GM19023 (cell line): ENCODE measurements at regions not wholly inside any gene's neighbourhood (a gene's known extent, or its start where the extent isn't known, plus 50 kb on each side); places are given as distances from the start of the nearest gene placed in this dataset.
"Not testable (repeated sequence)": the region's sequence is repeated elsewhere in the genome, so short reads cannot be mapped to it uniquely, and the experiment has no call there.

Experiments used
- ATAC-seq: cut with Tn5 transposase; IDR thresholded peaks from one replicate; pipeline ENCODE4 v1.9.1; 2021; ENCODE audit warnings: mild to moderate bottlenecking, moderate library complexity; ENCODE audit not compliant: unreplicated experiment

DNA sequence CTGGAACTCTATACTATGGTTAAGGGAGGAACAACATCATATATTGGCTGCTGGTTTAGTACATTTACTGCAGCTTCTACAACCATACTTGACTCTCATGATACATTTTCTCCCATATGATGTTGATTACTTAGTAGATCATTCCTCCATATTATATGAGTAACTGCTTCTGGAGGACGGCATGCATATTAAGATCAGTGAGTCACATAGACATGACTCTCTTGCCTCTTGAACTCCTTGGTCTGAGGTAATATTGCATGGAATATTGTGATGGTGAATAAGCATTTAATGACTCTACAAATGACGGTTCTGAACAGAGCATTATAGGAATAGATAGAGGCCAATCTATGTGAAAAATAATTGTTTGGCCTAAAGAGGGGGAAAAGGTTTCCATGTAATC lies 418.8 kb upstream of the SPHKAP start:
- no peak for ATAC-seq

DNA sequence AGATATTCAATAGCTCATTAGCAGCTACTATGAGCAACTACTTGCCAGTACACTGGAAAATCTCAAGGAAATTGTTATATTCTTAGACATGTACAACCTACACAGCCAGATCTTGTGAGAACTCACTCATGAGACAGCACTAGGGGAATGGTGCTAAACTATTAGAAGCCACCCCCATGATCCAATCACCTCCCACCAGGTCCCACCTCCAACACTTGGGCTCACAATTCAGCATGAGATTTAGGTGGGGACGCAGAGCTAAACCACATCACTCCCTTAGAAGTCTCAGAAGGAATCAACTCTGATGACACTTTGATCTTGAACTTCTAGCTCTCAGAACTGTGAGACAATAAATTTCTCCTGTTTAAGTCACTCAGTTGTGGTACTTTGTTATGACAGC lies 418.3 kb upstream of the SPHKAP start:
- ATAC-seq, result no peak

DNA sequence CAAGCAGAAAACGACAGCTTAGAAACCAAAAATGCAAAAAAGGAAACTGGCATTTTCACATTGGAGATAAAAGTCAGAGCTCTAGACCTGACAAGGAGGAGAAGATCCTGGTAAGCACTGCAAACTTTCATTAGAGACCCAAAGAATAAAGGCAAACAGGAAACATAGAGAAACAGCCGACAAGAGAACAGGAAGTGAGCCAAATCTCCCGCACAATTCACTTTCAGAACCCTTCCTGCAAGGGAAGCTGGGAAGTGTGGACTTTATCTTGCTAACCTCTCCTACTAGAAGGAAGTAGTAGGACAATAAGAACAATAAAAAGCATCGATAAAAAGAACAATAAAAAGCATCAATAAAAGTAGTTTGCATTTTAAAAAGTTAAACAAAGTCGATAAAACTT lies 417.8 kb upstream of the SPHKAP start:
- ATAC-seq, result no peak

DNA sequence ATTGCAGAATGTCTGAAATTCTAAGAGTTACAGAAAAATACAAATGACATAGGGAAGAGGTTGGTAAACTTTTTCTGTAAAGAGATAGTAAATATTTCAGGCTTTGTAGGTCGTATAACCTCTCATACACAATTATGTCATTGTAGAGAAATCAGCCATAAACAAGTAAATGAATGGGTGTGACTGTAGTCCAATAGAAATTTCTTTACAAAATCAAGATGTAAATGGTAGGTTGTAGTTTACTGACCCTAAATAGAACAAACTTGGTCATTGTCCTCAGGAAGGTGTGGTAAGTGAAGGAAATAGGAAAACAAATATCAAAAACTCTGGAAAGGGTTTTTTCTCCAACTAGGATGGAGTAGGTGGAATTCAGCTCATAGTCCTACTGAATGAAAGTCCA lies 415.5 kb upstream of the SPHKAP start:
- no peak for ATAC-seq

DNA sequence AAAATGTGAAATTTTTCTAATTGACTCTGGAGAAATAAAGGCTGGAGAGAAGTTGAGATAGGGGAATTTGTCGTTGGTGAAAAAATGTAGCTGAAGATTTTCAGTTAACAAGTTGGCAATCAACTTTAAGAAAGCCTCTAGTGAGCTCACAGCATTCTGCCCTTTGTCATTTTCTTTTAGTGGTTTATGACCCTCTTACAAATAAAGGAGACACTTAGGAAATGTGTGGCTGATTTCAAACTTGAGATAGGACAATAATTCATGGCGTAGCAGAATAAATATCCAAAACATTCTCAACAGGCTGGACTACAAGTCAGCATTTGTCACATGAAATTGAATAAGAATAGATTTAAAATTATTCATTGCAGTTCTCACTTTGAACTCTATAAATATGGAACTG lies 412.5 kb upstream of the SPHKAP start:
- ATAC-seq, result no peak

DNA sequence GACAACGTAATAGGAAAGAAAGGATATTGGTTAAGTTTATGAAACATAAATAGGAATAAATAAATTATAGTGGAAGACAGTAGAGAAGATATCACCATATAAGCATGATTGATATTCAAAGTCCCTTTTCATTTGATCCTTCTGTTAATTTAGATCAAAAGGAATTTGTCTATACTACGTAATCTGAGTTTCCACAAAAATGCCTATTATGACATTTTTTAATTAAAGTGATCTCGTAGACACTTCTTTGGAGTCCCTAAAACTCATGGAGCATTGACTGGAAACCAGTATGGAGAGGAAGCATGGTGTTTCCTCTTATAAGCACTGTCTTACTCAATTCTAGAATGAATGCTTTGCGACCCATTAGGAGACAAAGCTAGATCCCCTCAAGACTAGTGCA lies 411.4 kb upstream of the SPHKAP start:
- no peak for ATAC-seq

DNA sequence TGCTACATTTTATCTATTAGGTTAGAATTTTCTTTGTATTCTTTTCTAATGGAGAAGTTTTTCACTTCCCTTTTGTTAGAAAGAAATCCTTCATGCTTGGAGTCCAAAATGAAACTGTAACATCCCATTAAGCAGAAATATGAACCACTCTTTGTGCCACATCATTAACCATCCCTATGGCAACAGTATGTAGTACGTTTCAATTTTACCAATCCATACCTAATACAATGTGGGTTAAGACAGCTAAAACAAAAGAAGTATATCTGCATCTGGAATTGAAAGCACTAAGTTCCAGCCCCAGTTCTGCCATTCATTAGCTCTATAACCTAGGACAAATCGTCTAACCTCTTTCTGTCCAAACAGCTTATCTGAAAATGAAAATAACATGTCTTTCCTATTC lies 409.2 kb upstream of the SPHKAP start:
- ATAC-seq, result peak; percentile 92

DNA sequence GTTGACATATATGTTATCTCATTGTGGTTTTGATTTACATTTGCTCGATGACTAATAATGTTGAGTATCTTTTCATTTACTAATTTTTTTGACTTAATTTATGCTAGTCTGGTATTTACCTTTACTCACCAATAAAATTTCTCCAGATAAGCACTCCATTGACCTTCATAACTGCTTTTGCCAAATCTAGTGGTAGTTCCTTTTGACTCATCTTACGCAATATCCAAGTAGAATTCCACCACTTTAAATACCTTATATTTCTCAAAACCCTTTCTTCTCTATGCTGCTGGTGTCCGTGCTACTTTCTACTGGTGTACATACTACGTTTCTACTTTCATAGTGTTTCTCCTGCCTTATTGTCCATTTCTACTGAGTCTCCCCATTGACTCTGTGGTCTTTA lies 407.6 kb upstream of the SPHKAP start:
- ATAC-seq, result no peak

DNA sequence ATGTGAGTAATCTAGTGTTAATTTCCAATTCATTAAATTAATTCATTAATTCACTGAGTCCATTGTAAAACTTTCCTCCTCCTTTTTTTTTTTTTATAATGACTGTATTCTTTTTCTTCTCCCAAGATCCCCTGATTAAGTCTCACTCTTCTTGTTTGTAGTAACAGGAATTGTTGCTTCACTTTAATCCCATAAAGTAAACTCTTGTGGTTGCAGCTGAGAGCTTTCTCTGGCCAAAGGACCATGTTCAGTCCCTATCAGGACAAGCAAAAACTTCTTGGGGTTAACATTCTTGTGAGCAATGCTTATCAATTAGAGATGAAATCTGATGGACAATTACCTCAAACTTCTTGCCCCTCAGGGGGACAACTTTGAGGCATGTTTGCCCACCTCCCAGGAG lies 400.2 kb upstream of the SPHKAP start:
- no peak for ATAC-seq

DNA sequence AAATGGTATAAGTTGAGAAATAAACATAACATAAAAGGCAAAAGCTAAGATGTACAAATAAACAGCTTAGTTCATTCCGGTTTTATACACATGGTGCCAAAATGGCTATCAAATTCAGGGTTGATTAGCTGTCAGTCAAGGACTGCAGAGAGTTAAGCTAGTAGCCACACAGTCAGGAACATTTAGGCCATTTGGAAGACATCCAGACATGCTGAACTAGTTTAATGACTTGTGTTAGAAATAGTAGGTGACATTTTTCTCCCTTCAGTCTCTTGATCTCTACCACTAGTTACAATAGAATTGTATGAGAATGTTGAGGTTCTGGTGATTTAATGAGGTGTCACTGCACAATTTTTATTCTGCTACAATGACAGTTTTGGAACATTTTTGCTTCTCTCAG lies 394.4 kb upstream of the SPHKAP start:
- no peak for ATAC-seq

DNA sequence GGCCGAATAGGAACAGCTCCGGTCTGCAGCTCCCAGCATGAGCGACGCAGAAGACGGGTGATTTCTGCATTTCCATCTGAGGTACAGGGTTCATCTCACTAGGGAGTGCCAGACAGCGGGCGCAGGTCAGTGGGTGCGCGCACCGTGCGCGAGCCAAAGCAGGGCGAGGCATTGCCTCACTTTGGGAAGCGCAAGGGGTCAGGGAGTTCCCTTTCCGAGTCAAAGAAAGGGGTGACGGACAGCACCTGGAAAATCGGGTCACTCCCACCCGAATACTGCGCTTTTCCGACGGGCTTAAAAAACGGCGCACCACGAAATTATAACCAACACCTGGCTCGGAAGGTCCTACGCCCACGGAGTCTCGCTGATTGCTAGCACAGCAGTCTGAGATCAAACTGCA lies 386.8 kb upstream of the SPHKAP start:
- ATAC-seq, result not testable (repeated sequence)

DNA sequence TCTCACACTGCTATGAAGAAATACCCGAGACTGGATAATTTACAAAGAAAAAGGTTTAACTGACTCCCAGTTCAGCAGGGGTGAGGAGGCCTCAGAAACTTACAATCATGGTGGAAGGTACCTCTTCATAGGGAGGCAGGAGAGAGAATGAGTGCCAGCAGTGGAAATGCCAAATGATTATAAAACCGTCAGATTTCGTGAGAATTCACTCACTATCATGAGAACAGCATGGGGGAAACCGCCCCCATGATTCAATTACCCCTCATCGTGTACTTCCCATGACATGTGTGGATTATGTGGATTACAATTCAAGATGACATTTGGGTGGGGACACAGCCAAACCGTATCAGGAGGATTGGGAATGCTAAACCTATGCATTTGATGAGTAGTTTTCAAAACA lies 380.3 kb upstream of the SPHKAP start:
- ATAC-seq, result no peak

DNA sequence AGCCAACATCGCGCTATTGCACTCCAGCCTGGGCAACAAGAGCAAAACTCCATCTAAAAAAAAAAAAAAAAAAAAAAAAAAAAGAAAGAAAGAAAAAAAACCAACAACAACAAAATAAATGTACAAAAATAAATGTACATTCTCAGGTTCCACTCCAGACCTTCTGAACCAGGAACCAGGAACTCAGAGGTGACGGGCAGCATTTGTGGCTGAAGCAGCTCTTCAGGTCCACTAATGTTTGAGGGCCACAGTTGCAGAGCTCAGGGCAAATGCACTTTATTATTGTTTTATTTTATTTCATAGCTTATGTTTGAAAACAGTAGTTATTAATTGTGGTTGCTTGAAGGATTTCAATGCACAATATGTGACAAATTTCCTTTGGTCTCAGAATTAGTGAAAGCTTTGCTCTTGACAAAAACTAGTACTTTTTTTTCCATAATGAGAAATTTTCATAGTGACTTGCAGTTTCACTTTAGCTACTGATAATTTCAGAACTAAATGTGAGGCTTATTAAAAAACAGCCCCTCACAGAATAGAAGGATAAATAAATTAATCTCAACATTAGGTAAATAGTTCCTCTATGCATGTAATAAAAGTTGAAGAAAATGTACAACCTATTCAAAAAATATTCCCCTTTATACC lies 378.4 kb upstream of the SPHKAP start:
- ATAC-seq, result peak; percentile 72

DNA sequence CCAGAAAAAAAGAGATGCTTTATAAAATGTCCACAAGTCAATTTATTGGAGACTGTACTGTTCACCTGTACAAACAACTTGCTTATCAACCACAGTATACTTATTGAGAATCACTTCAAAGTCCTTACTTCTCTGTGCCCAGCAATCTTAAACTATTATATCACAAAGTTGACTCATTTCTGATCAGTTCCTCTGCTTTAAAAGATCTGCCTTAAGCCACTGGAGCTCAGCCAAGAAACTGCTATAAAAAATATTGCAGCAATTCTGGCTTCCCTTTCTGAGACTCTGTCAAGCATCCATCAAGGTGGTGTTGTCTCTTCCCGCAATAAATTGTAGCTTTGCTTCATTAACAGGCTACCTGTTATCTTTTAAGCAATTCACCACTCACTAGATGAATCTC lies 375.2 kb upstream of the SPHKAP start:
- no peak for ATAC-seq

DNA sequence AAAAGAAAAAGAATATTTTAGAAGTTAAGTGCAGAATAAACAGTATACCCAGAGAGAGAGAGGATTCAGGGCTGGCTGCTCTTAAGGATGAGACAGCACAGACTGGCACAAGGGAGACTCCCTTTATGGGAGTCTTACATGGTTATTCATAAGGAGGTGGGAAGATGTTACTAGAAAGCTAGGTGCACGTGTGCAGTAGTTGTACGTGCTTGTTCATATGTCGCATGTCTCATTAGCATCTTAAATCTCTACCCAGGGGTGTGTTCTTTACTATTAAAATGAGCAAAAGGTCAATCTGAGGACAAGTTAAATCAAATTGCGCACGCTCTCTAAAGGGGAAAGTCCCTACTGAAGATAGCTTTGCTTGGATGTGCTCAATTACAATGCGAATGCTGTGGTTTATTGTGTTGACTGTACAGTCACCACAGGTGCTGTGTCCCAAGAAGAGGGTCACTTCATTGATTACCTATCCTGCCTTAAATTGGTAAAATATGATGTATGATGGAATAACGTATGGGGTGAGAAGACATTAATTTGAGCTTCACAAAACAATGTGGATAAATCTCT lies 368.0 kb upstream of the SPHKAP start:
- no peak for ATAC-seq

DNA sequence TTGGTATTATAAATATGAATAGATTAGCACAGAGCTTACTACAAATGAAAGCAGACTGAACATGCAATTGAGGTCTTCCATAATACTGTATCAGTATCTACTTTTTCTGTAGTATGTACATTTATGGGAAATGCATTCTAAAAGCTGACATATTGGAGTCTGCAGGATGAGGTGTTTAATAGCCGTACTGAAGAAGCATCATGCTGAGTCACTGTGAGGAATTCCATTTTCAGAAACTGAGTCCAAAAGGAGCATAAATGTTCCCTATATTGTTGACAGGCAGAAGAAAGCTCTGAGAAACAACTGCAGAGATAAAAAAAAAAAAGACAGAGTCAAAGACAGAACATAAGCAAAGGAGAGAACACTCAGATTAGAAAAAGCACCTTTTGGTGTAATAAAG lies 366.7 kb upstream of the SPHKAP start:
- no peak for ATAC-seq

DNA sequence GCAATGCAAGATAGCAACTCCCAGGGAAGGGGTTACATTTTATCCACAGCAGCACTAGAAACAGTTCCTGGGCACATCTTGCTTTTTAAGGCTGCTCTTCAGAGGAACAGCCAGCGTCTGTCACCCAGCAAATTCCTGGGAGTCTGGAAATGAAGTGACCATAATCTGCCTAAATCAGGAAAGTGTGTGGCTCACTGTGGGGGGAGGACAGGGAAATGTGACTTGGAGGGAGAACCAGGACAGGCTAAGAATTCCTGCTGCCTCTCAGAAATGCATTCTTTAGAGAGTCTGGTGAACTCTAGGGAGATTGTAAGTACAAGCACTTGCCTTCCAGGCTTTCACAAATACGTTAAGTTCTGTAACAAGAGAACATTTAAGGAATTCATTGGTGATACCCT lies 364.3 kb upstream of the SPHKAP start:
- ATAC-seq, result no peak

DNA sequence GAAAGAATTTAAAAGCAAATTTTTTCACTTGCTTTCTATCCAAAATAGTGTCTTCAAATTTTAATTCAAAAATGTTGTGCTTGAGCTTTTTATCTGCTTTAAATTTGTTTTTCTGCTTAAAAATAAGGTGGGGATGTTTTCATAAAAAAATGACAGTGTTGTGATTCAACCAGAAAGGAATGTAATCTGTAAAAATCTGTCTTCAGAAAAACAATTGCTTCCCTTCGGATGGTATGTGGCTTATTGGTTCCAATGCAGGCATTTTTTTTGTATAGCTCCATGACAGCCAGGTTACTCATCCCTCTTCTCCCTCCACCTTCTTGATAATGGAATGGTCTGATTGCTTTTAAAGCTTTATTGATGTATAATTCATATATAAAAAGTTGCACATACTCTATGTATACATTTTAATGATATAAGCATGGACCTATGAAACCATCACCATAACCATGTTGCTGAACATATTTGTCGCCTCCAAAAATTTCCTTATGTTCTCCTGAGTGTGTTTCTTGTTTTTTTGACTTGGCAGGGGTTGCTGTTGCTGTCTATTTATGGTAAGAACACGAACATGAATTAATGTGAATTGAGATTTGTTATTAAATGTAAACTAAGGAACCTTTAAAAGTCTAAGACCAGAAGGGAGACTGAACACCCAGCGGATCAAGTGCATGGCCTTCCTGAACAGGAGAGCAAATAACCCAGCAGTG lies 363.7 kb upstream of the SPHKAP start:
- no peak for ATAC-seq

DNA sequence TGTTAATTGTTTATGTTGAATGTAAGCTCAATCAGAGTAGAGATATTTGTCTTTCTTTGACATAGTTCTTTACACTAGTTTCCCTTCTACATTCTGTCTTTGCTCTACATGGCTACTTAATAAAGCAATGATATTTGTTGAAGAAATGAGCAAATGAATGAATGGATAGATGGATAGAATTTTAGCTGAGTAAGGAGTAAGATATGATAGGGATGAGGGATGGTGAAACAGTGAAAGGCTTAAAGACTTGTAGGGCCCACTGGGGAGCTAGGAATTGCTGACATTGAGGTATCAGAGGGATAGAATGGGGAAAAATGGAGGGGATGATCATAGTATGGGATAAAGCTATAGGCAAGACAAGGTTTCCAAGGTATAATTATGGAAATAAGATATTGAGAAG lies 361.6 kb upstream of the SPHKAP start:
- ATAC-seq, result no peak

DNA sequence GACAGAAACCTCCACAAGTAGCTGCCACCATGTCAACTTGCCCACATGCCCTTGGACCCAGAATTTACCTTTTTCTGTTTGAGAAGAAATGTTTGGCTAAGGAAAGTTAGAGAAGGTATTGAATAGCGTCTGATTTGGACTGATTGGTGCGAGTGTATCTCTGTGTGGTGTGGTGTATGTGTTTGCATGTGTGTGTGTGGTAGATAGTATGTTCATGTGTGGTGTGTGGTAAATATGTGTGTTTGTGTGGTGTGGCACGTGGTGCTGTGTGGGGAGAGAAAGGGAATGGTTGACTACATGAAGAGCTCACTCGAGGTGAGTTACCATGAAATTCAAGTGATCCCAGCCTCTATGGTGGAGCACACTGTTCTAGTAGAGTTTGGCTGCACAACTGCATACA lies 360.8 kb upstream of the SPHKAP start:
- ATAC-seq, result no peak

DNA sequence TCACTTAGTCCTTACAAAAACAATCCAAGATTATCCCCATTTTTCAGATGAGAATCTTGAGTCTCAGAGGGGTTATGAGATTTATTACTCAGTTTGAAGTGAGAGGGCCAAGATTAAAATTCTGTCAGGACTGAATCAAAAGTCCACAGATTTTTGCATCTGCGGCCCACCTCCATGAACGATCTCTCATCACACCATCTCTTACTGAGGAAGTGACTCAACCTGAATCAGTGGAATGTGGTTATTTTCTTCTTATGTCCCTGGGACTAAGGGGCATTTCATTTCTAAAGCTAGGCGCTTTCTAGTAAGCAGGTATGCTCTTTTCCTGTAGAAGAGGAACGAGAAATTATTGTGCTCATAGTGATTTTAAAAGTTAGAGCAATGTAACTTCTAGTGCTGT lies 360.3 kb upstream of the SPHKAP start:
- no peak for ATAC-seq

DNA sequence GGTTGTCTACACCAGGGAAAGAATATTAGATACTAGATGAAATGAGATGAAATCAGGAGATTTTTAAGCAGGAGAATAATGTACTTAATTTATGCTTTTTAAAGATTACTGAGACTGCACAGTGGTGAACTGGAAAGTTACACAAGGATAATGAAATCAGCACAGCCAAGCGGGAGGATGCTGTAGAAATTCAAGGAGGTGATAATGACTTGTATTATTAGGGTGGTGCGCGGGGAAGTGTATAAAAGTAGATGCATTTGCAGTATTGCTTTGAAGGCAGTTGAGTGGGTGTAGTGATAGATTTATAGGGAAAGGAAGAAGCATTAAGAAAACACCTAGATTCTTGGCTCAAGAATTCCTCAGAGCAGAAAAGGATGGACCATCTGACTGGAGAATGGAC lies 359.5 kb upstream of the SPHKAP start:
- ATAC-seq, result no peak

DNA sequence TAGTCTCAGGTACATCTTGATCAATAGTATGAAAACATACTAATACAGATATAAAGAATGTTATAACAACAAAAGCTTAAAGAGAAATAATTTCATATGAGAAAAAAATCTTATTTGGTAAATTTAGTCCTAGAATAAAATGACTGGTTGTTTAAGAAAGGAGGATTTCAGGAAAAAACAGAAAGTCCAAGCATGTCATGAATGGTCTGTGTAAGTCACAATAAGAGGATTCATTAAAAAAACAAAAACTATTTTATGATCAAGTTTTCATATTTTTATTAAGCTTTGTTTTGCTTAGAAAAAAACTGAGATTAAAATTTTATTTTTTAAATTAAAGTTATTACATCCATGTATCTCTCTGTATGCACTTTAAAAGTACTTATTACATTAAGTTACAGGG lies 353.9 kb upstream of the SPHKAP start:
- ATAC-seq, result no peak
